ENCODE measurements at regions not wholly inside any gene's neighbourhood (a gene's known extent, or its start where the extent isn't known, plus 50 kb on each side); places are given as distances from the start of the nearest gene placed in this dataset.
"Not testable (repeated sequence)": the region's sequence is repeated elsewhere in the genome, so short reads cannot be mapped to it uniquely, and the experiment has no call there.

GRCh38 chr6:40887079-40887791 lies 151.8 kb downstream of the UNC5CL start:
- DNase-seq (ENCODE audit: low spot score): no peak

DNA sequence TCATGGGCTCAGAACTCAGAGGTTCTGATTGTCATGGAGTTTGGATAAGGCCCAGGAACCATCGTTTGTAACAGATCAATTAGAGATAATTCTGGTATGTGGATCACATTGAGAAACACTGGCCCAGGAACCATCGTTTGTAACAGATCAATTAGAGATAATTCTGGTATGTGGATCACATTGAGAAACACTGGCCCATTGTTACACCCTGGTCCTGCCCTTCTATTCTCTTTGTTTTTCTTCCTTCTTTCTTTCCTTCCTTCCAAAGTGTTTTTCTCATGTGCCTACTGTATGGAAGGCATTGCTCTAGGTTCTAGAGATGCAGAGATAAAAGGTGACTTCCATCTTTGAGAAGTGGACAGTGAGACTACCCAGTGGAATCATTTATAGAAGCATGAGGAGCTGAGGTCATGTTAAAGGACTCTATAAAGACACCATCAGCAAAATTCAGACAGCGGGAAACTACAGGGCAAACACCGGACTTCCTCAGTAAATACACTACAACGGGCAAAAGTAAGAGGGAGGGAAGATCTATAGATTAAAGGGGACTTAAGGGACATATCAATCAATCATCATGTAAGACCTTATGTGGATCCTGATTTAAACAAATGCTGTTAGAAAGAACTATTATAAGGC lies 153.8 kb downstream of the UNC5CL start:
- DNase-seq (ENCODE audit: low spot score): no peak

DNA sequence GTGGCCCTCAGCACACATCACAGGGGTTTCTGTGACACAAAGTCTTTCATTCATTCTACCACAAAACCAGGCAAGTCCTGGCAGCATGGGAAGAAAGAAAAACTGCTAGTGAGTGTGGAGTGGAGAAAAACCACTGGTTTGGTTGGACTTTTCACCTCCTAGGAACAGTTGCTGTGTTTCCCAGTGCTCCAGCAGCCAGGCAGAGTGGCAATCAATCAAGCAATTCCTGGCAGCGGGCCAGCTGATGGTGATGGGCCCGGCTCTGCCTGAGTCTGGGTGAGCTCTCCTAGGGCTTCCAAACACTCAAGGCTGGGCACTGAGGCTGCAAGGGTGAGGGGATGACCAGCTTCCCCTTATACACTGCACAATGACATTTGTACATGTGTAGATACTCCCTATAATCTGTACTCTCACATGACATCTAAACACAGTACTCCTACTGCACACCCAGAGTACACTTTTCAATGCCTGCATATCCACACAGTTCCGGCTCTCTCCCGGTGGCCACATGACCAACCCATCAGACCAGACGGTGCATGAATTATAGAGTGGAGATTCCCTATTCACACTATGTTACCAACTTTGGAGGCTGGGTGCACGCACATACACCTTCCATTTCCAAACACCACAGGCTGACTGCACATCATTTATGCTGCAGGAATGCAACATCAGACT lies 156.6 kb downstream of the UNC5CL start:
- DNase-seq (ENCODE audit: low spot score): no peak

GRCh38 chr6:40881501-40881900 lies 157.5 kb downstream of the UNC5CL start:
- DNase-seq (ENCODE audit: low spot score): no peak

GRCh38 chr6:40880906-40881305 lies 158.1 kb downstream of the UNC5CL start:
- DNase-seq (ENCODE audit: low spot score): no peak

DNA sequence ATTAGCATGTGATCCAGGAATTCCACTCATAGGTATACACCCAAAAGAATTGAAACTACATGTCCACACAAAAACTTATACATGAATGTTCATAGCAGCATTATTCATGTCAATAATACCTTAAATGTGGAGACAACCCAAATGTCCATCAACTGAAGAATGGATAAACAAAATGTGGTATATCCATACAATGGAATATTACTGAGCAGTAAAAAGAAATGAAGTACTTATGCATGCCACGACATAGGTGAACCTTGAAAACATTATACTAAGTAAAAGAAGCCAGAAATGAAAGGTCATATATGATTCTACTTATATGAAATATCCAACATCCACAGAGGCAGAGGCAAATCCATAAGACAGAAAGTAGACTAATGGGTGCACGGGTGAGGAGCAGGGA lies 159.9 kb downstream of the UNC5CL start:
- no peak for DNase-seq (ENCODE audit: low spot score)

DNA sequence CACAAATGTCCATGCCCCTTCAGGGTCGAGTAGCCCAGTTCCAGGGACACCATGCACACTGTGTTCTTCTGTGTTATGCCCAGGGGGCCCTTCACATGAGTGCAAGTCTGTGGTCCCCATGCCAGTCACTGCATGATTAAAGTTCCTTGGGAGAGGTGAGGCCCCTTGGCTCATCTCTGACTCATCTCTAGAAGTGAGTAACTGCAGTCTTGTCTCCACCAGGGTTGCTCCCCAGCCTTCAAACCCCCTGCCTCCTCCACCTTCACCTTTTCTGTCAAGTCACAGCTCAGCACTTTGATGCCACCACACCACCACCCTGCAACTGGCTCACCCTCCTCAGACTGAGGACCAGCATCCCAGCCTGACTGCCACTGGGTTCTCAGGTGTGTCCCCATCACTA lies 161.7 kb downstream of the UNC5CL start:
- DNase-seq (ENCODE audit: low spot score): no peak

DNA sequence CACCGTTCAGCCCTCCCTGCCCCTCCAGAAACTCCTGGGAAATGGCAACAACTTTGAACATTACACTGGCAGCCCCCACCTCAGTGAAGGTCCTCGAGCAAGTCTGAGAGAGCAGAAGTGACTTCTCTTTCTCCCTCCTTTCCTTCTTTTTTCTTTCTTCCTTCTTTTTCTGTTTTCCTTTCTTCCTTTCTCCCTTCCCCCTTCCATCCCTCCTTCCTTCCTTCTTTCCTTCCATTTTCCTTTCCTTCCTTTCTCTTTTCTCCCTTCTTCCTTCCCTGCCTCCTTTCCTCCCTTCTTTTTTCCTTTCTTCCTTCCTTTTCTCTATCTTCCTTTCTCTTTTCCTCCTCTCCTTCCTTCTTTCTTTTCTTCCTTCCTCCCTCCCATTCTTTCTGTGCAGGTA lies 162.7 kb downstream of the UNC5CL start:
- DNase-seq (ENCODE audit: low spot score): no peak

DNA sequence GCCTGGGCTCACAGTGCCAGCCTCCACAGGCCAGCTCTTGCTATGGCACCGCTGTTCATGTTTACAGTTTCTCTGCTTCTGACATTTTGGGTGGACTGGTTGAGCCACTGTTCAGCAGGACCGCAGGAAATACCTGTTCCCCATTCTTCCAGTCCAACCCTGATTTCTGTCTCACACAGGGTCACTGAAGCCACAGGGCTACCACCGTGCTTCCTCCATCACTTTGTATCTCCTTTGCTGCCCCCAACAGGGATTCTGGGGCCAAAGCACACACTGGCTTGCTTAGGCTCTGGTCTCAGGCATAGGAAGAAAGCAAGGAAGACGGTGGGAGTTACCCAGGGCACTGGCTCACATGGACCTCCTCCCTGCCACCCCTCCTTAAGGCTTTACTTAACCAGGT lies 164.5 kb downstream of the UNC5CL start:
- no peak for DNase-seq (ENCODE audit: low spot score)

- DNase-seq (ENCODE audit: low spot score): no peak
Measured at GRCh38 chr6:40871424-40871823, 167.6 kb downstream of the UNC5CL start.

- DNase-seq (ENCODE audit: low spot score): not testable (repeated sequence)
Measured at GRCh38 chr6:40868089-40868865, 170.7 kb downstream of the UNC5CL start.

DNA sequence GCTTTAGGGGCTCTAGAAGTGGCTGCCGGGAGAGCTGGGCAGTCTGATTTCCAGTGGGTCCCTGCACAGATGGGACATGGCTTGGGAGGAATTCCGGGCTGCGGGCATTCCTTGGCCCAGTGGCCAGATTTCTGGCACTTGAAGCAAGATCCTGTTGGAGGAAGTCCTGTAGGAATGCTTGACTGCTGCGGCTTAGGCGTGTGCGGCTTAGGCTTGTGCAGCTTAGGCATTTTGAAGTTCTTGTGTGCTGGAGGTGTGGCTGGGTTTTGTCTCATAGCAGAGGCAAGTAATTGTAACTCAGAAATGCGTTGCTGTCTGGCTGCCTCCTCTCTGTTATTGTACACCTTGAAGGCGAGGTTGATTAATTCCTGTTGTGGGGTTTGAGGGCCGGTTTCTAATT lies 171.5 kb downstream of the UNC5CL start:
- DNase-seq (ENCODE audit: low spot score): not testable (repeated sequence)

DNA sequence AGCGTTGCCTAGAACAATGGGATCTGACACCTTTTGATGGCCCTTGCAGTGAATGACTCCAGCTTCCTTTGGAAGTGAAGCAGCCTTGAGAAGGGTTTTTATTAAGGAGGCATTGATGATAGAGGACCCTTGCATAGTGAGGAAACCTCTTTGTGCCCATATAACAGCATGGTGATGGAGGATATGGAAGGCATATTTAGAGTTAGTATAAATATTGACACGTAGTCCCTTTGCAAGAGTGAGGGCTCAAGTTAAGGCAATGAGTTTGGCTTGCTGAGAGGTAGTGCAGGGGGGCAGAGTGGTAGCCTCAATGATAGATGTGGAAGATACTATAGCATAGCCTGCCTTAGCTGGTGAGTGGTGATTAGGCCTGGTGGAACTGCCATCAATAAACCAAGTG lies 173.8 kb downstream of the UNC5CL start:
- DNase-seq (ENCODE audit: low spot score): not testable (repeated sequence)

DNA sequence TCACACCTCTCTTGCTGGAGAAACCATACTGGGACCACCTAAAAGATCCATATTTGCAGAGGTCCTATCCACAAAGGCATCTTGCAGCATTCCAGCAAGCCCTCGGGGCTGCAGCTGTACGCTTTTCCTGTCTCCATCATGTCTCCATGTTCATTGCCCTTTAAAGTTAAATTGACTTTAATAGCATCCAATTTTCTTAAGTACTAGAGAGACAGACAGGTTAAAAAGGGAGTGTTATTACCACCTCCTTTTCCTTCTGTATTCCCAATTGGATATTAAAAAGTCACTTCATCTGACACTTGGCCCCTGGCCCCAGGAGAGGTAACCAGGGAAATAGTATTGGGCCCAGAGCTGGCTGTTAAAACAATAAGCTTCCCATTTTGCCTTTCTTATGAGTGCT lies 178.6 kb downstream of the UNC5CL start:
- DNase-seq (ENCODE audit: low spot score): no peak

DNA sequence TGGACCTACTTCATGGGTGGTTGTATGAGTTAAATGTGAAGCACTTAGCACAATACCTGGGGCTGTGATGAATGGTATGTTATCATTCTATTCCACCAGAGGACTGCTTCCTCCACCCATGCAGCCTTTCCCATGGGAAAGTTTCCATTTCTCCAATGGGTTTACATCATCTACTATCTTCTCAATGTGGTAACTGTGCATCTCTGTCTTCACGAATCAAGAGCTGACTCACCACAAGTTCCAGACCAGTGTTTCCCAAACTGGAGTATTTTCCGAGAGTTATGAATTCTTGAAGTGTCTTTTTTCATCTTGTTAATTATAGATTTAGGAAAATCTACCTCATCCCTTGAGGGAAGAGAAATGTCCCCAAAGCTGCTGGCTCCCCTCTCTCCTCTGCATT lies 182.8 kb downstream of the UNC5CL start:
- no peak for DNase-seq (ENCODE audit: low spot score)

DNA sequence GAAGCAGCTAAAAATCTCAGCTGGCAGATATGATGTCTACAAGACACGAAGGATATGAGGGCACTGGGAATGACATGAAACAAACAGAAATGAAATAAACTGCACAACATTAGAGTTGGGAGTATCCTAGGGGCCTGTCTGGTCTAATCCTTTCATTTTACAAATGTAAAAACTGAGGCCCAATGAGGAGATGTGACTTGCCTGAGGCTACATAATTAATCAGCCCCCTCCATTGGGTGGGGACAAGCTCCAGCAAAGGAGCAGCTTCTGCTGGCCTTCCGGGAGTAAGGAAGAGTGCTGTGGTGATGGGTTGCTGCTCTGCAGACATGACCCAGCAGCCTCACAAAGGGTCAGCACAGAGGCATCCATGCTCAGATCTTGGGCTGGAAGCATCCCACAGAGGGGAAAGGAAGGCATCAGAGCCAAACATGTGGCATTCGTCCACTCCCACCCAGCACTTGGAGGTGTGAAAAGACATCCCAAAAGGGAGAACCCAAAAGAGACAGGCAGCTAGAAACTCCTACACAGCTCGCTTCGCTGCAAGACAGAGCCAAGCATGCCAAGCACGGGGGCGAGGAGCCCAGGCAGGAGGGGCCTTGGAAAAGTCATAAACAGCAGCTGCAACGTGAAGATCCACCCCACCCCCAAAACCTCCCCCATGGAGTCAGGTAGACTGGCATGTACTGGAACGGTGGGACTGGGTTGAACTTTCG lies 183.7 kb downstream of the UNC5CL start:
- DNase-seq (ENCODE audit: low spot score): no peak

DNA sequence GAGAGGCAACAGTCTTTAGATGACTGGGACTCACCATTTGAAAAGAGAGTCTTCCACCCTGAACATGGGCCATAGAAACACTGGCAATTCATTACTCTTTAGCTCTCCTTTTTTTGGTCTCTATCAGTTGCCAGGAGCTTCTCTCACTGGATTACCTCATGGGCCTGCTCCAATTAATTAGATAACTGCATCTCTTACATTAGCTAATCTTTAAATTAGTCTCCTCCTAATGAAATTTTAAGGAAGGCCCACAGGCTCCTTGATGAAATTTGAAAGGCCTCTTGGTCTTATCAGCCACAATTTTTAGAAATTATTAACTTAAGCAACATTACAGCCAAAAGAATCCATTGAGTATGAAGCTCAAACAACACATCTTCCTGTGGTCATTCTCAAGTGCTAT lies 184.4 kb downstream of the UNC5CL start:
- DNase-seq (ENCODE audit: low spot score): no peak

DNA sequence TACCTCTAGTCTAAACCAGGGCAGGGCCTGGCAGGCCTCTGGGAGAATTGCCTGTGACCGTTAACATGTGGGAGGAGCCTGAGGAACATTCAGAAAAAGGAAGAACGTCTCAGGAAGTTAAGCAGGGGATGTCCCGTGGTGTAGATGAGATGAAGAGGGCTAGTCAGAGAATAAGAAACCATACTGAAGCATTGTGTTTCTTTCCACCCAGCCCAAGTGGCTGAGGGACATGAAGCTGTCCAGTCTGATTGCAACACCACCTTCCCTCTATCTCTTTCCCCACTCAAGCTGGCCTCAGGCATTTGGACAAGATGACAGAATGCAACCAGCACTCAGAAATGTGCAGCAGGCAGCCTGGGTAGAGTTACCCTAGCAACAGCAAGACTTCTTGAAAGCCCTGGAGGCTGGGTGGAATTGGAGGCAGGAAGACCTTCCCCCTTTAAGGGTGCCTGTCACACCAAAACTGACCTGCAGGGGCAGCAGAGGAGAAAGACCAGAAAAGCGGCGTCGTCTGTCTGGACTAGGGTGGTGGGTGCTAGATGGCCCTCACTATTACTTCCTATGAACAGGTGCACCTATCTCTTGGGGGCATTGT lies 186.1 kb downstream of the UNC5CL start:
- no peak for DNase-seq (ENCODE audit: low spot score)

- no peak for DNase-seq (ENCODE audit: low spot score)
Measured at GRCh38 chr6:40849546-40849945, 189.5 kb downstream of the UNC5CL start.

DNA sequence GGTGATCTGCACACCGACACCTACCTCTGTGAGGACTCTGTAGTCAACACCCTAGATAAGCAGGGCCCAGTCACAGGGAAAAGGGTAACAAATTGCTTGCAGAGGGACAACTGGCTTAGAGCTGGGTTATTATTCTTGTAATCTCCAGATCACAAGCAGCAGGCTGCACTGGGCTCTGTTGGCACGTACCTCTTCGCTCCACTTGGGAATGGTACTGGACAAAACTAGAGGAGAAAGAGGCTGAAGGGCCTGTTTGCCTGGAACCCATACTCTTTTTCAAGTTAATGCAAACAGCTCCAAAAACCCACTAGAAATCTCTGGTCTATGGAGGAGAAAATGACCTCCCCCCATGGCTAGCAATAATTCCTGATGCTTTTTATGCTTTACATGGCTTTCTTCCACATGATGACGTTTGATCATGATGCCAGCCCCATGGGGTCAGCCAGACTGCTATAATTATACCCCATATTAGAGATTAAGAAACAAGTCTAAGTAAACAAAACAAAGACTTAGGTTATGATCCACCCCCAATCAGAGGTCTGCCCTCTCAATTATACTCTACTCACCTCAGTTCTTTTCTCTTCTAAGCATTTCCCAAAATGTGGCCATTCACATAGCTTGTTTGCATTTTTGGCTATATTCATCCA lies 190.0 kb downstream of the UNC5CL start:
- no peak for DNase-seq (ENCODE audit: low spot score)

DNA sequence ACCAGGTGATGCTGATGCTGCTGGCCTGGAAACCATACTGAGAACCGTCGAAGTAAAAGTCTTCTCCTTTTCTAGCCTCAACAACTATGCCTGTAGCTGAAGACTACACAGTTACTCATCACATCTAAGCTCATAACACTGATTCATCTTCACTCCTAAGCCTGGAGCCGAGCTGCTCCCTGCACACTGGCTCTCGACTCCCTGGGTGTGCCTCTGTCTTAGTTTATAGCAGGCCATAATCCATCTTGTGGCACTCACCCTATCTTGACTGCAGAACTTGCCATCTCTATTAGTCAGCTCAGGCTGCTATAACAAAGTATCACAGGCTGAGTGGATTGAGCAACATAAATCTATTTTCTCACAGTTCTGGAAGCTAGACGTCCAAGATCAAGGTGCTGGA lies 191.0 kb downstream of the UNC5CL start:
- DNase-seq (ENCODE audit: low spot score): peak; percentile 14
